A673 (cell line): ENCODE measurements at regions not wholly inside any gene's neighbourhood (a gene's known extent, or its start where the extent isn't known, plus 50 kb on each side); places are given as distances from the start of the nearest gene placed in this dataset.

Experiments used
- BruUV-seq: library from RNA; stranded (reverse); fragments of 400-500 nt; replicated peaks from 2 replicates; lab custom pipeline; 2021; lab: Mats Ljungman, UMichigan
- CTCF ChIA-PET: fragments of 300-600 bp; sonication (Branson Sonifier 250); formaldehyde crosslinking; loops from one replicate; lab custom pipeline; 2022; ENCODE audit warnings: antibody characterized with exemption; lab: Charles Lee
- POLR2A ChIA-PET: fragments of 300-600 bp; sonication (Branson Sonifier 250); formaldehyde crosslinking; loops from one replicate; lab custom pipeline; 2022; ENCODE audit warnings: antibody characterized with exemption; ENCODE audit not compliant: low non-redundant PET; lab: Charles Lee
- DNase-seq: peaks from one replicate; pipeline ENCODE4 v3.0.0-alpha.2; 2015; ENCODE audit warnings: low spot score
- H3K27ac ChIP-seq: fragments of 200-600 bp; sonication (generic); 2 replicates; pipeline ENCODE4 v1.5.1; 2016; ENCODE audit warnings: mixed run types, low read depth, mild to moderate bottlenecking, mixed read lengths, antibody characterized with exemption, low read length; ENCODE audit not compliant: poor library complexity, severe bottlenecking
- H3K27me3 ChIP-seq: fragments of 200-600 bp; sonication (generic); replicated peaks from 2 replicates; pipeline ENCODE4 v1.6.1; 2017; ENCODE audit warnings: mixed run types, low read depth, mild to moderate bottlenecking, mixed read lengths, antibody characterized with exemption, low read length; ENCODE audit not compliant: insufficient read depth, poor library complexity
- H3K36me3 ChIP-seq: fragments of 200-600 bp; sonication (generic); 2 replicates; pipeline ENCODE4 v1.6.1; 2016; ENCODE audit warnings: mixed run types, mild to moderate bottlenecking, mixed read lengths, antibody characterized with exemption, low read length; ENCODE audit not compliant: insufficient read depth, poor library complexity, severe bottlenecking
- H3K4me1 ChIP-seq: fragments of 200-600 bp; sonication (generic); 2 replicates; pipeline ENCODE4 v1.6.1; 2017; ENCODE audit warnings: mixed run types, mild to moderate bottlenecking, mixed read lengths, antibody characterized with exemption, low read length; ENCODE audit not compliant: insufficient read depth, poor library complexity, severe bottlenecking
- H3K4me3 ChIP-seq: fragments of 200-600 bp; sonication (generic); 2 replicates; pipeline ENCODE4 v1.5.1; 2016; ENCODE audit warnings: low read depth, mixed run types, mild to moderate bottlenecking, mixed read lengths, low read length; ENCODE audit not compliant: poor library complexity, severe bottlenecking
- H3K9me3 ChIP-seq: fragments of 200-600 bp; sonication (generic); 2 replicates; pipeline ENCODE4 v1.6.1; 2016; ENCODE audit warnings: mixed run types, low read depth, mild to moderate bottlenecking, mixed read lengths, antibody characterized with exemption, low read length; ENCODE audit not compliant: poor library complexity, severe bottlenecking
- CTCF ChIP-seq: fragments of 300-800, 200-600 bp; sonication (generic); conservative IDR thresholded peaks from 2 replicates; pipeline ENCODE4 v1.5.1; 2017; ENCODE audit warnings: low read depth, mild to moderate bottlenecking, antibody characterized with exemption, low read length, moderate library complexity, mixed read lengths
- EZH2 ChIP-seq: fragments of 200-600 bp; sonication (generic); IDR thresholded peaks from 2 replicates; pipeline ENCODE4 v1.6.1; 2017; ENCODE audit warnings: borderline replicate concordance, low read depth, mild to moderate bottlenecking, mixed read lengths, antibody characterized with exemption, low read length; ENCODE audit not compliant: poor library complexity, severe bottlenecking
- intact Hi-C: fragments of 100-400 bp; cut with micrococcal nuclease; formaldehyde crosslinking; loops from one replicate; pipeline ENCODE4 v1.10.0; 2022; ENCODE audit not compliant: unreplicated experiment

DNA sequence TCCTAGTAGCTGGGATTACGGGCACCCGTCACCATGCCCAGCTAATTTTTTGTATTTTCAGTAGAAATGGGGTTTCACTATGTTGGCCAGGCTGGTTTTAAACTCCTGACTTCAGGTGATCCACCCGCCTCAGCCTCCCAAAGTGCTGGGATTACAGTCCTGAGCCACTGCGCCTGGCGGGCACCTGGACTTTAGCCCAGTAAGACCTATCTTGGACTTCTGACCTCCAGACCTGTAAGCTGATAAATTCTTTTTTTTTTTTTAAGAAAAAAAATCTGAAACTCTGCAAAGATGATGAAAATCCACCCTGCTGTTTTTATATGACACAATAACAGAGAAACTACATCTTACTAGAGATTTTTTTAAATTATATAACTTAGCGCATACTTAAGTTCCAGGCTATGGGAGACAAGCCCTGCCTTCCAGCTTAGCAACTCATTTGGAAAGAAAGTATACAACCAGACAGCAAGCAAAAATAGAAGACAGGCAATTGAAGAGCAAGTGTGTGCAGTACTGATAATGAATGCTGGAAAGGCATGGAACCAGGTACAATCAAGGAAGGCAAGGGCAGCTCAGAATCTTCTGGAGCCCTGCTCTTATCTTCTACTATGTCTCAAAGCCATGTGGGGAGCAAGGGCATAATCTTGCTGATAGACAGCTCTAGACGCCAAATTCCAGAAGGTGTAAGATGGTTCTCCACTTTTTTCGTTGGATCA is 104.2 kb downstream of the CD83 start:
- H3K27ac ChIP-seq, result no peak overlapping the region
- TF ChIP-seq EZH2, result no peak
- TF ChIP-seq CTCF, result no peak
- CTCF ChIA-PET, result no interaction called here
- H3K4me1 ChIP-seq, result peaks cover 7% of the 10 kb centered on the region
- no TSS peak for BruUV-seq
- no peaks in the 10 kb centered on the region for H3K27me3 ChIP-seq
- H3K4me3 ChIP-seq, result no peak overlapping the region
- no peaks in the 10 kb centered on the region for H3K36me3 ChIP-seq
- intact Hi-C loops, result no loop called here
- POLR2A ChIA-PET, result no interaction called here
- H3K9me3 ChIP-seq, result peaks cover 6% of the 10 kb centered on the region
- DNase-seq, result no peak

- TF ChIP-seq CTCF (no peak), EZH2 (no peak)
- Histone ChIP-seq H3K27ac (no peak overlapping the region), H3K9me3 (peaks cover 6% of the 10 kb centered on the region), H3K36me3 (no peaks in the 10 kb centered on the region), H3K4me1 (peaks cover 7% of the 10 kb centered on the region), H3K27me3 (no peaks in the 10 kb centered on the region), H3K4me3 (no peak overlapping the region)
- intact Hi-C loops, result no loop called here
- BruUV-seq, result no TSS peak
- DNase-seq, result no peak
- ChIA-PET CTCF (no interaction called here), POLR2A (no interaction called here)
Observed at GRCh38 chr6:14222956-14223355, 105.4 kb downstream of the CD83 start.

DNA sequence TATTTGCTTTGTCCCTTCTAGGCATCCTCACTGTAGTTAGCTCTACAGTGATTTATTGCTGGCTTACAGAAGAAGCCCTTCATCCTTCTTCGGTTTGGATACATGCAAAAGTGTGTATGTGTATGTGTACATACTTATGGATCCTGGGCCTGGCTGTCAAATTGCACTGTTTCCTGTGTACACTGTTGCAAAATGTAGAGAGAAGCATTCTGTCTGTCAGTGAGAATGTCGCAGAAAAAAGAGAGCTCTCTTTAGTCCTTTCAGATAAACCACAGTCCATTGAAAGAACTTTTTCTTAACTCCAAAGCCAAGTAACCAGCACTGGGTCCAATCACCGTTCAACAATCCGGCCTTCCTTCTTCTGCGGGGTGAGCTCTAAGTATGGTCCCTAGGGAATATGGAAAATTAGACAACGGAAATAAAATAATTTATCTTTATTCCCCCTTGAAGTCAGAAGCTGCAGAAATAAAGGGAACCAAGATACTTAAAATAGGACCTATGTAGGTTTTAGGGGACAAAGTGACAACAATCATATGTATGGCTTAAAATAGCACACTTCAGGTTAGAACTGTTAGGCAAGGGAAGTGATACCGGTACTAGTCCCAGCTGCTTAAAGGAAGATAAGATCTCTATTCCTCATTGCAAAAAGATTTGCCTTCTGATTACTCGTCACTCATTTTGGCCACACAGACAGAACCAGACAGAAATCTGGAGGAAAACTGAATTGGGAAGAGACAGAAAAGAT is 107.0 kb downstream of the CD83 start:
- peaks cover 6% of the 10 kb centered on the region for H3K9me3 ChIP-seq
- DNase-seq, result no peak
- ChIA-PET CTCF (no interaction called here), POLR2A (no interaction called here)
- H3K4me3 ChIP-seq, result no peak overlapping the region
- no peak overlapping the region for H3K27ac ChIP-seq
- BruUV-seq, result no TSS peak
- TF ChIP-seq EZH2 (no peak), CTCF (no peak)
- no peaks in the 10 kb centered on the region for H3K36me3 ChIP-seq
- H3K4me1 ChIP-seq, result peaks cover 7% of the 10 kb centered on the region
- H3K27me3 ChIP-seq, result no peaks in the 10 kb centered on the region
- intact Hi-C loops, result no loop called here
